GM12878 (cell line): ENCODE measurements at regions not wholly inside any gene's neighbourhood (a gene's known extent, or its start where the extent isn't known, plus 50 kb on each side); places are given as distances from the start of the nearest gene placed in this dataset.
"Not testable (repeated sequence)": the region's sequence is repeated elsewhere in the genome, so short reads cannot be mapped to it uniquely, and the experiment has no call there.

Experiments used
- ATF3 ChIP-seq: IDR thresholded peaks from 2 replicates; pipeline ENCODE4 v1.6.1; 2011; ENCODE audit warnings: low read depth, mild to moderate bottlenecking, low read length, moderate library complexity, borderline replicate concordance; ENCODE audit errors: extremely low read depth
- CREB1 ChIP-seq: IDR thresholded peaks from 2 replicates; pipeline ENCODE4 v1.6.1; 2012; ENCODE audit warnings: low read depth, mild to moderate bottlenecking, inconsistent platforms
- EZH2 ChIP-seq: IDR thresholded peaks from 2 replicates; pipeline ENCODE4 v1.6.1; 2012; ENCODE audit warnings: low read depth, mild to moderate bottlenecking, control low read depth, inconsistent platforms, low read length, borderline replicate concordance; ENCODE audit not compliant: control insufficient read depth
- MYC ChIP-seq: IDR thresholded peaks from 2 replicates; pipeline ENCODE4 v1.6.1; 2011; ENCODE audit warnings: mild to moderate bottlenecking, low read length, moderate library complexity, inconsistent platforms; ENCODE audit not compliant: insufficient read depth, insufficient replicate concordance, insufficient read length, severe bottlenecking
- NRF1 ChIP-seq: conservative IDR thresholded peaks from 2 replicates; pipeline ENCODE4 v1.6.1; 2011; ENCODE audit warnings: mild to moderate bottlenecking, low read depth, low read length, improper control_type of control experiment
- POLR2A ChIP-seq: IDR thresholded peaks from 2 replicates; pipeline ENCODE4 v1.6.1; 2011; ENCODE audit warnings: low read depth, mild to moderate bottlenecking, low read length
- POLR2AphosphoS5 ChIP-seq: IDR thresholded peaks from 2 replicates; pipeline ENCODE4 v1.6.1; 2011; ENCODE audit warnings: mild to moderate bottlenecking, low read length, inconsistent platforms
- SMC3 ChIP-seq: IDR thresholded peaks from 2 replicates; pipeline ENCODE4 v1.6.1; 2011; ENCODE audit warnings: low read length, improper control_type of control experiment, borderline replicate concordance
- TARDBP ChIP-seq: IDR thresholded peaks from 2 replicates; pipeline ENCODE4 v1.6.1; 2016; ENCODE audit warnings: borderline replicate concordance
- TF ChIP-seq, protein P1 (sequence below), 3 experiments: IDR thresholded peaks in 2 of 3; conservative IDR thresholded peaks in 1 of 3; 2 replicates each; pipeline ENCODE4 v1.5.1; 2011; ENCODE audit warnings: low read depth in 3 of 3, low read length in 3 of 3, mild to moderate bottlenecking in 3 of 3, control low read depth in 2 of 3, moderate library complexity in 2 of 3, inconsistent platforms in 1 of 3, mixed read lengths in 1 of 3; ENCODE audit not compliant: control insufficient read depth in 2 of 3, insufficient read depth in 1 of 3; ENCODE audit errors: extremely low read depth in 1 of 3
- TF ChIP-seq, protein P2 (sequence below): IDR thresholded peaks from 2 replicates; pipeline ENCODE4 v1.6.1; 2011; ENCODE audit warnings: low read depth, low read length, improper control_type of control experiment, borderline replicate concordance
- TF ChIP-seq, protein P3 (sequence below): fragments of 450-650 bp; IDR thresholded peaks from 2 replicates; pipeline ENCODE4 v1.6.1; 2017; ENCODE audit warnings: mild to moderate bottlenecking

- TF ChIP-seq, protein P1, sequence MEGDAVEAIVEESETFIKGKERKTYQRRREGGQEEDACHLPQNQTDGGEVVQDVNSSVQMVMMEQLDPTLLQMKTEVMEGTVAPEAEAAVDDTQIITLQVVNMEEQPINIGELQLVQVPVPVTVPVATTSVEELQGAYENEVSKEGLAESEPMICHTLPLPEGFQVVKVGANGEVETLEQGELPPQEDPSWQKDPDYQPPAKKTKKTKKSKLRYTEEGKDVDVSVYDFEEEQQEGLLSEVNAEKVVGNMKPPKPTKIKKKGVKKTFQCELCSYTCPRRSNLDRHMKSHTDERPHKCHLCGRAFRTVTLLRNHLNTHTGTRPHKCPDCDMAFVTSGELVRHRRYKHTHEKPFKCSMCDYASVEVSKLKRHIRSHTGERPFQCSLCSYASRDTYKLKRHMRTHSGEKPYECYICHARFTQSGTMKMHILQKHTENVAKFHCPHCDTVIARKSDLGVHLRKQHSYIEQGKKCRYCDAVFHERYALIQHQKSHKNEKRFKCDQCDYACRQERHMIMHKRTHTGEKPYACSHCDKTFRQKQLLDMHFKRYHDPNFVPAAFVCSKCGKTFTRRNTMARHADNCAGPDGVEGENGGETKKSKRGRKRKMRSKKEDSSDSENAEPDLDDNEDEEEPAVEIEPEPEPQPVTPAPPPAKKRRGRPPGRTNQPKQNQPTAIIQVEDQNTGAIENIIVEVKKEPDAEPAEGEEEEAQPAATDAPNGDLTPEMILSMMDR (IDR thresholded peaks at IDR 0.05 in 2 of 3, conservative IDR thresholded peaks at IDR 0.05 in 1 of 3; ENCODE audit: control insufficient read depth in 2 of 3, extremely low read depth in 1 of 3, insufficient read depth in 1 of 3, low read depth in 3 of 3, low read length in 3 of 3), result not testable (repeated sequence)
- not testable (repeated sequence) for TF ChIP-seq POLR2AphosphoS5, CREB1, MYC, TARDBP, EZH2, ATF3, SMC3, POLR2A, NRF1
- TF ChIP-seq, protein P2, sequence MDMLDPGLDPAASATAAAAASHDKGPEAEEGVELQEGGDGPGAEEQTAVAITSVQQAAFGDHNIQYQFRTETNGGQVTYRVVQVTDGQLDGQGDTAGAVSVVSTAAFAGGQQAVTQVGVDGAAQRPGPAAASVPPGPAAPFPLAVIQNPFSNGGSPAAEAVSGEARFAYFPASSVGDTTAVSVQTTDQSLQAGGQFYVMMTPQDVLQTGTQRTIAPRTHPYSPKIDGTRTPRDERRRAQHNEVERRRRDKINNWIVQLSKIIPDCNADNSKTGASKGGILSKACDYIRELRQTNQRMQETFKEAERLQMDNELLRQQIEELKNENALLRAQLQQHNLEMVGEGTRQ, result not testable (repeated sequence)
- TF ChIP-seq, protein P3, sequence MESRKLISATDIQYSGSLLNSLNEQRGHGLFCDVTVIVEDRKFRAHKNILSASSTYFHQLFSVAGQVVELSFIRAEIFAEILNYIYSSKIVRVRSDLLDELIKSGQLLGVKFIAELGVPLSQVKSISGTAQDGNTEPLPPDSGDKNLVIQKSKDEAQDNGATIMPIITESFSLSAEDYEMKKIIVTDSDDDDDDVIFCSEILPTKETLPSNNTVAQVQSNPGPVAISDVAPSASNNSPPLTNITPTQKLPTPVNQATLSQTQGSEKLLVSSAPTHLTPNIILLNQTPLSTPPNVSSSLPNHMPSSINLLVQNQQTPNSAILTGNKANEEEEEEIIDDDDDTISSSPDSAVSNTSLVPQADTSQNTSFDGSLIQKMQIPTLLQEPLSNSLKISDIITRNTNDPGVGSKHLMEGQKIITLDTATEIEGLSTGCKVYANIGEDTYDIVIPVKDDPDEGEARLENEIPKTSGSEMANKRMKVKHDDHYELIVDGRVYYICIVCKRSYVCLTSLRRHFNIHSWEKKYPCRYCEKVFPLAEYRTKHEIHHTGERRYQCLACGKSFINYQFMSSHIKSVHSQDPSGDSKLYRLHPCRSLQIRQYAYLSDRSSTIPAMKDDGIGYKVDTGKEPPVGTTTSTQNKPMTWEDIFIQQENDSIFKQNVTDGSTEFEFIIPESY, result not testable (repeated sequence)
Observed at GRCh38 chr4:72864277-72864676, 205.2 kb downstream of the COX18 start.
